ENCODE measurements at regions not wholly inside any gene's neighbourhood (a gene's known extent, or its start where the extent isn't known, plus 50 kb on each side); places are given as distances from the start of the nearest gene placed in this dataset.

DNA sequence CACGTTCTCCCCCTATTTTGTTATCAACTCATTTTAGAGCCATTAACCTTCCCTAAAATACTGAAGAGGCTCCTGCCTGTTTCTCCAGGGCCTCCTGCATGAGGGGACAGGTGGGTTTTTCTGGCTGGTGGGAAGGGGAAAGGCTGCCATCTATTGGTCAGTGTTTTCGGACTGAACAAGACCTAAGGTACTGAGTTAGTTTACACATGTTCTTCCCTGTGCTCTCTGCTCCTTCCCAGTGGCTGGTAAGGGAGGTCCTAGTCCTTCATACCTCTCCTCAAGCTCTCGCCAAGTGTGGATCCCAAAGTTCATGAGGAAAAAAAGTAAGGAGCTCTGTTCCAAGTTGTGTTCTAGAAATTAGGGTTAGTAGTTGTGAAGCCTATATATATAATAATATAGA is 357.5 kb downstream of the FSCB start:
- DNase-seq (ENCODE audit: low spot score), result no peak

DNA sequence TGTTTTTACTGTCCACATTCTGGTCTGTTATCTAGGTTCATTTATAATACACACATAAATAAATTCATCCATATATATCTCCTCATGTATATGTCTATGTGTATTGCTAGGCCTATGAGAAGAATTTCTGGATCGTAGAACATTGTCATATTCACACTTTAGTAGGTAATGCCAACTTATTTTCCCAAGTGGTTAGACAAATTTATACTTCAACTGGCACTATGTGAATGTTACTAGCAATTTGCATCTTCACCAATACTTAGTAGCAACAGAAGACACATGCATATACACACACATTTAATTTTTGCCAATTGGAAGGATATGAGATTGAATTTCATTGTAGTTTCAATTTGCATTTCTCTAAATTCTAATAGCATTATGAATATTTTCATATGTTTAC is 365.1 kb downstream of the FSCB start:
- no peak for DNase-seq (ENCODE audit: low spot score)

DNA sequence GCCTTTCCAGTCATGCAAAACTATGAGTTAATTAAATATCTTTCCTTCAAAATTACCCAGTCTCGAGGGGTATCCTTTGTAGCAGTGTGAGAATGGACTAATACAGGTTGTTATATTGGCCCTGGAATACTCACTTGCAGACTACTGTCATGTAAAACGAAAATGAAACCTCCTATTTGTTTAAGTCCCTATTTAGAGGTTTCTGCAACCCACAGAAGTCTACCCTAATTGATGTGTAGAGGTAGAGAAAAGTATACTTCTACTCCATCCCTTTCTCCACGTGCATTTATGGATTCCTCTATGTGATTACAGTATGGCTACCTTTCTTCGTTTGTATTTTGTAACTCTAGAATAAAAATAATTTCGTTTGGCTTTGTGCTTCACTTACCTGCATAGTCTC is 371.1 kb downstream of the FSCB start:
- no peak for DNase-seq (ENCODE audit: low spot score)

DNA sequence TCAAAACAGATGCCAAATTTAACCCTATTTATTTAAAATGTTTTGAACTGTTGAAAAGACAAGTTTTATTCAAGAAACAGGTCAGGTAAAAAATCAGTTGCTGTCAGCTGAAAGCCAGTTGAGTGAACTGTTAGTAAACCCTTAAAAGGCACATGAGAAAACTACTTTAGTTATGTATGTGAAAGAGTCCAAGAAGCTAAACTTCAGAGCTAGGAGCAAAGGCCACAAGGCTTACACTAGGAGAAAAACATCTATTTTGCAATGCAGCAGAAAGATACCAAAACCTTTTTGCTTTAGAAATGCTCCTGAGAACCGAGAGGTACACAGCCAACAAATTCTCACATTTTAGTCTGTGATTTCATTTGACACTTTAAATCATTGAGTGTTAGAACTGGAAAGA is 375.2 kb downstream of the FSCB start:
- no peak for DNase-seq (ENCODE audit: low spot score)

DNA sequence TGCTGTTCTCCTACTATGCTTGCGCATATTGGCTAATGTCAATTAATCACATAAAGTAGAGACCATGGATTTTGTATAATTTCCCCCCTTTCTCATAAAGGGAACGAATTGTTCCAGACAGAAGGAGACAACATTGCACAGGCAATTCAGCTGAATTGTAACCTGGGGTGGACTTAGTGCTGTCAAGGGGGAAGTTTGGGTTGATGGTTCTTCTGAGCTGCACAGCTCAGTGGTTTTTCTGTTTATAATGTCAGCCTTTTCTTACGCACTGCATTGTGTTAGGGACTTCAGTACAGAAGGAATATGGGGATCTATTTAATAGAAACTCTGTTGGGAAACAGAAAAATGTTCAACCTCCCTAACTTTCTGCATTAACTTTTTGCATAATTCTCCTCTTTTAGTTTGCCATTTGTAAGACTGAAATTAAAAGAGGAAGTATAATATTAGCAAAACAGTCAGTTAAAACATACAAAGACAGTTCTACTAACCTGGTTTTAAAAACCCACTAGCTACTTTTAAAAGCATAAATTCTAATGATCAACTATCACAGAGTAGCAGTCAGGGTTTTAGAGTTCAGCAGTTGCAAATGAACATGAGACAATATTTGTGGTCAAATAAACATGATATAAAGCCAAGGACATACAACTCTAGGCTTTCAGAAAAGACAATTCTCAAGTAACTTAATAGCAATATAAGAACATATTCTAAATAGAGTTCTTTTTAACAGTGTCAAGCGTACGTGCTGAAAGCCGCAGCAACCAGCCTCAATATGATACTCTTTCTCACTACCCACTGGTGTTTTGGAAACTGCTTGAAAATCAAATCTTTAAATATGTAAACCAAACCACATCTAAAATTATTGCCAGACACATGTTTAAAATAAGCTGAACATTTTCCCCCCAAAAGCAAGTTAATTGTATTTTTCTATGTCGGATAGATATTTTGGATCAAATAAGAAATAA is 393.0 kb downstream of the FSCB start:
- DNase-seq (ENCODE audit: low spot score), result no peak

DNA sequence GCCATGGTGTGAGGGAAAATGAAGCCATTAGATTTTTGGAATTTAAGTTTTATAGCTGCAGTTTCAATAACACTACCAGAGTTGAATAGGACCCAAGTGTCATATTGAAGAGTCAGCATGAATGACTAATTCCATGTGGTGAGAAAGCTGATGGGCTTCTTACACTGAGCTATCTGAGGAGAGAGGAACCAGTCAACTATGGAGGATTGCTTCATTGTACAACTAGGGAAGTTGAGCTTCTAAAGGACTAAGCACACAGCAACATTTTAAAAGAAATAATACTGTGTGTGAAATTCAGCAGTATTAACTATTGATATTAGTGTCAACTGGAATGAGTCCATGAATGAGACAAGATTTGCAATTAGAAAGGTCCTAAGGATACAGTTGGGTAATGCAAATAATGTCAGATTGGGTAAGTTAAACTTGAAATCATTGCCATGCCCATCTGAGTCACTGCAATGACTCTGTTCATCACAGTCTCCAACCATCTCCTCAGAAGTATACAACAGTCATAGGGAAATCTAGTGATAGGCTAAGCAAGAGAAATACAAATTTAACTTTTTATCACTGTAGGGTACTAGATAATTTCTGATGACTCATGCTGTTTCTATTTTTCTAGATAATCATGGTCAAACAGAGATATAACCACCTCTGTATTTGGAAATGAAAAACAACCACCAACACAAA is 394.2 kb downstream of the FSCB start:
- no peak for DNase-seq (ENCODE audit: low spot score)

DNA sequence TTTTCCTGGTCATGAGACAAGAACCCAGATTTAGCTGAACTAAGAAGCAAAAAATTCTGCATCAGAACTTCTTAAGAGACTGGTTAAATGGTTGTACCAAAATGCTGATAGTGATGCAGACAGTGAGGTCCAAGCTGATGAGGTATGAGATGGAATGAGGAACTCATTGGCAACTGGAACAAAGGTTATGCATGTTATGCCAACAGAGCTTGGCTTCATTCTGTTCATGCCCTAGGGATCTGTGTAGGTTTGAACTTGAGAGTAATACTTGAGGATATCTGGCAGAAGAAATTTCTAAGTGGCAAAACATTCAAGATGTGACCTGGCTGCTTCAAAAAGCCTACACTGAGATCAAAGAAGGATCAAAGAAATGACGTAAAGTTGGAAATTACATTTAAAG is 398.0 kb downstream of the FSCB start:
- DNase-seq (ENCODE audit: low spot score), result no peak

DNA sequence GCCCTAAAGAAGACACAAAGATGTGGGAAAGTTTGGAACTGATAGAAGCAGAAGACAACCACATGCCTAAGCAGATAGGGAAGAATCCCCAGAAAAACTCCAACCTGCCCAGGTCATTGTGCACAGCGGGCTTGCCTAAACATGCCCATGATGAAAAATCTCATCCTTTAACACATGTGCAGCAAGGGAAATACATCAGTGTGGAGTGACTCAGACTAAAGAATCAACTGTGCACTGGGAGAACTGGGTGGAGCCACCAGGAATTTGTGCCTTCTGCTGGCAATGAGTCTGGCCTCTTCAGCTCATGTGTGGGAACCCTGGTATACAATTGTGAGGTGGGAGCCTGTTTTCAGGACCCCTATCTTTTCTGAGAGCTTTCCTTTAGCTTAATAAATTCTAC is 398.5 kb downstream of the FSCB start:
- no peak for DNase-seq (ENCODE audit: low spot score)

DNA sequence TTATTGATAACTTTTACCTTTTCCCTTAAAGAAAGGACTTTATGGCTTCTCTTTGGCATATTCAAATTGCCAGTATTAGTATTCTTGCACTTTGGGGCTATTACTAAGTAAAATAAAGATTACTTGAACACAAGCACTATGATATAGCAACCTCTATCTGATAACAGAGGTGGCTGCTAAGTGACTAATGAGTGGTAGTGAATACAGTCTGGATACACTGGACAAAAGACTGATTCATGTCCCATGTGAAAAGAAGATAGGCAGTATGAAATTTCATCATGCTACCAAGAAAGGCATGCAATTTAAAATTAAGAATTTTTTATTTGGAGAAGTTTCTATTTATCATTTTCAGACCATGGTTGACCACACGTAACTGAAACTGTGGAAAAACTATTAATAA is 399.9 kb downstream of the FSCB start:
- no peak for DNase-seq (ENCODE audit: low spot score)

DNA sequence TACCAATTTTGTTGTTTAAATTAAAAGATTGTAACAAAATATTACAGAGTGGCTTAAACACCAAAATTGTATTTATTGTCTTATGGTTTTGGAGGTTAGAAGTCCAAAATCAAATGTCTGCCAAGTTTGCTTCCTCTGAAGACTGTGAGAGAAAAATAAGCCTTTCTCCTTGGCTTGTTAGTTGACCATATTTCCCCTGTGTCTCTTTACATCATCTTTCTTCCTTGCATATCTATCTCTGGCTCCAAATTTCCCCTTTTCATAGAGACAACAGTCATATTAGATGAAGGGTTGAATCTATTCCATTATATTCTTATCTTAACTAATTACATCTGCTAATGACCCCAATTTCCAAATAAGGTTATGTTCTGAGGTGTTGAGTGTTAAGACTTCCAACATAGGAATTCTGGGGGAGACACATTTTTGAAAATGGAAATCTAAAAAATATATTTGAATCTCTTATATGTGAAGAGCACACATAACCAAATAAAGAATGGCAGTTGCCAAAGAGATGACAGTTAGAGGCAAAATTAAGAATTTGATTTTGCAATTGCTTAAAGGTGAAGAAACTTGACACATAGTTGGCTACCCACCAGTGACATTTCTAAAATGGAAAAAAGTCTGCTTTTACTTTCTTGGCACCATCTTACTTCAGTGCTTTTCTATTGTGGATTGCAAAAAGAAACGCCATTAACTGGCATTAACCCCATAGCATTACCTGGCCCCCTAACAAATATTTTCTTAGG is 407.2 kb downstream of the FSCB start:
- no peak for DNase-seq (ENCODE audit: low spot score)

DNA sequence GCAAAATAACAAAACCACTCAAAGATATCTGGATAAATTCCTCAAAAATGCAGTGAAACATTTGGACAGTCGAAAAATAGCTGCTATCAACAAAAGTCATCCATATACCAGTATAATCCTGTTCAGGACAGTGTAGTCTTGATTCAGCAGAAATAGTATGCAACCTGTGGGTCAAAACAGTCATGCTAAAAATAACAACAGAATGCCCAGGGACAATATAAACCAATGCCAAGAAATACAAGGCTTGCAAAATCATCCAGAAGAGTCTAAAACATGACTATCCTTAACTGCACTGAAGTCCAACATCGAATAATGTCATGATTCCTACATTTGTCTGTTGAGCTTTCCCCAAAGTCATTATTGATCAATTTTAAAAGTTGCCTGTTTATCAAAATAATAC is 425.9 kb downstream of the FSCB start:
- DNase-seq (ENCODE audit: low spot score), result no peak

DNA sequence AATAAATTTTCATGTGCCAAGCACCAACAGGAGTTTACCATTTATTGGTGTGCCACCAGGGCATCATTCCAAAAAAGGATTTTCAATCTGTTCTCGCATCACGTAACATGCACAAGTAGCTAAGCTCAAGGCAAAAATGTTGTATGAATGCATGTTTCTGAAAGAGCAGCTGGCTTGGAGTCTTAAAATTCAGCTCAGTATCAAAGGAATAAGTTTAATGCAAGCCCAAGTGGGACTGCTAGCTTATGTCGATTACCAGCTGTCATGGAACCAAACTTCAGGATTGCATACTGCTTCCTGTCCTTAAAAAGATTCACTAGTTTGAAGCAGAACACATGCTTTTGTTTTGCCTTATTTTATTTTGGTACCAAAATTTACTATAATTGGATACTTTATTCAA is 437.0 kb downstream of the FSCB start:
- no peak for DNase-seq (ENCODE audit: low spot score)

DNA sequence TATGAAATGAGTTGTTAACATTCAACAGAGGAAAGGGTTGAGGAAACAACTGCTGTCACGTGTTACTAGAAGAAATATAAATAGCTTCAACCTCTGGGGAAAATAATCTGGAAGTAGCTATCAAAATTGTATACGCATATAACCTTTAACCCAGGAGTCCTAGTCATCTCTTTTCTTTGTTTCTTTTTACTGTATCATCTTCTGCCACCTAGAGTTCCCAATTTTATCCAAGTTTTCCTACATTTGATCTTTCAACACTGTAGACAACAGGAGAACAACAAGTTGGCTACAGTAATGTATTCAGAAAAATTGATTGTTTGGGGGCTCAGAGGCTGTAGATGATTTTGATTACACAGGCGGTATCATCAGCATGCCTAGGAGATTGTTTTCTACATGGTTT is 453.7 kb downstream of the FSCB start:
- DNase-seq (ENCODE audit: low spot score), result no peak

DNA sequence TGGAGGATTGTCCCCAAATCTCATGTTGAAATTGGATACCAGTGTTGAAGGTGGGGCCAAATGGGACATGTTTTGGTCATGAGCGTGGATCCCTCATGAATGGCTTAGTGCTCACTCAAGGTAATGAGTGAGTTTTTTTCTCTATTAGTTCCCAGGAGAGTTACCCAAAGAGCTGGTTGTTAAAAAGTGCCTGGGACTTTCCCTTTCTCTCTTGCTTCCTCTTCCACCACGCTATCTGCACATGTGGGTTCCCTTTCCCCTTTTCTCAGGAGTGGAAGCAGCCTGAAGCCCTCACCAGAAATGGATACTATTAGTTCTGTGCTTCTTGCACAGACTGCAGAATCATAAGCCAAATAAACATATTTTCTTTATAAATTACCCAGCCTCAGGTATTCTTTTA is 465.4 kb downstream of the FSCB start:
- no peak for DNase-seq (ENCODE audit: low spot score)

DNA sequence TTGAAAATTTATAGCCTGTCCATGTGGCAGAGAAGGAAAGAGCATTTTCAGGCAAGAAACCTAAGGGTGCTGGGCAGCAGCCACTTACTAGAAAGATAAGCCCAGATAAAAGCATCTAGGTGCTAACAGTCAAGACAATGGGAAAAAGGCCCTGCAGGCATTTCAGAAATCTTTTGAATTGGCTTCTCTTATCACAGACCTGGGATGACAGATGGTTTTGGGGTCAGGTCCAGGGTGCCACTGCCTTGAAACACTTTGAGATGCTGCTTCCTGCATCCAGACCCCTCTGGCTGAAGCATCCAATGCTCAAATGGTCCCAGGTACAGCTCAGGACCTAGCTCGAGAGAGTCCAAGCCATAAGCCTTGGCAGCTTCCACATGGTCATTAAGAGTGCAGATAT is 466.5 kb downstream of the FSCB start:
- no peak for DNase-seq (ENCODE audit: low spot score)

DNA sequence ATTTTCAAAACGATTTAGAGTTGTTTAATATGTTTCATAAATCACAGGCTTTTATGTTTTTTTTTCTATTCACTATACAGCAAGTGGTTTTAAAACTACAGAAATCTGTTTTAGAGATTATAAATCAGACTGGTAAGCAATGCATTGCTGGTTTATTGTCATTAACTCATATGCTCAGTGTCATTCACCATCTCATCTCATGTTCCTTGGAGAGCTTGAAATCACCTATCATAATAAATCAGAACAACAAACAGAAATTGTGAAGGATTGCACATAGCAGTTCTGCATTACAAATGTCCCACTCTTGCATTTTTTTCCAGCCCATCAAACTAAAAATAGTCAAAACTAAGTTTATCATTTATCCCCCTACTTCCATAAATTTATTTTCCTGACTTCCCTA is 470.8 kb downstream of the FSCB start:
- no peak for DNase-seq (ENCODE audit: low spot score)

DNA sequence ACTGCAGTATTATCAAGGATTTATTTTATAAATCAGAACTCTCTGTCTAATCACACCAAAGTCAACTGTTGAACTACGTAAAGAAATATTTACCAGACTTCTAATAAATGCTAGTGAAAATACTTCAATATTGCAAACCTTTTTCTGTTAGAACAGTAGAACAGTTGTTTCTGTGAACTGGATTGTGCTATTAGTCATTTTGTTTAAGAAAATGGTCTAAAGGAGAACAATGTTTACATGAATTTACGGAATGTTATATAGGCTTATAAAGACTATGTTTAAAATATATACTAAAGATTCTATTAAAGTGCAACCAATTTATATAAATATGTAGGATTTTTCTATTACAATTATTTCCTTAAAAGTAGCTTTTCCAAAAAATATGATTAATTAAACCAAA is 471.4 kb downstream of the FSCB start:
- DNase-seq (ENCODE audit: low spot score), result no peak

DNA sequence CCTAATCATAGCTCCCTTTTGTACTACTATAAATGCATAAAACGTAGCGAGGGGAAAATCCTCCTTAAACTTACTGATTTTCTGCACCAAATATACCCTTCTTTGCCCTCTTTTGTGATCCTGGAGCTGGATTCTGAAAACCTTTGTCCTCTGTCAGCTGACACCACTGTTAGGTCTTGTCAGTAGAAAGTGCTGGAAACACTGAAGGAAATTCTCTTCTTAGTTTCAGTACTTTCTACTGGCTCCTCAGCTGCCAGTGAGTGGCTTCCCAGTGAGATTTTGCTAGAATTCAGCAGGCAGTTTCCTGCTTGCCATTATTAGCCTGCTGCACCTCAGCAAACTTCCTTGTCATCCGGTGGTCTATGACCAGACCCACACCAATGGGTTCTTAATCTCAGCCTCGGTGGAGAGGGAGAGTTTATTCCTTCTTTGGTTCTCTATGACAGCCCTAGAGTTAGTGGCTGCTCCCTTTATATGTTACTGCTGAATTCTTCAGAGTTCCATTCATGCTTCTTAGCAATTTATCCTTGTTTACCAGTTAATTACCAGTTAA is 476.2 kb downstream of the FSCB start:
- DNase-seq (ENCODE audit: low spot score), result no peak

DNA sequence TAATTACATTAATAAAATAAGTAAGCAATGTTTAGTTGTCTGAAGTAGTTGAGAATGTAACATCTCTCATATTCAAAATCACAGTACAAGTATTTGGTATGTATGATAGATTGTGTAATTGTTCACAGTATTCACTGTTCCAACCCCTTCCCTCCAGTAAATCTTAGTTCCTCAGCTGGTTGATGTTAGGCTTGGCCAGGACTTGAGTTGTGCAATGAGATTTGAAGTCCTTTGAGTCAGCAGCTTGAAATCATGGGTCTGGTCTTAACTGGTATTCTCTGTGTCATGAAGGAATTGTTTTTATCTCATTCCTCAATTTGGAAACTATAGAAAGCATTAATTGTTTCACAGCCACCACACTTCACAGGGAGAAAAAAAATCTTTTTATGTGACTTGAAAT is 477.1 kb downstream of the FSCB start:
- DNase-seq (ENCODE audit: low spot score), result no peak

DNA sequence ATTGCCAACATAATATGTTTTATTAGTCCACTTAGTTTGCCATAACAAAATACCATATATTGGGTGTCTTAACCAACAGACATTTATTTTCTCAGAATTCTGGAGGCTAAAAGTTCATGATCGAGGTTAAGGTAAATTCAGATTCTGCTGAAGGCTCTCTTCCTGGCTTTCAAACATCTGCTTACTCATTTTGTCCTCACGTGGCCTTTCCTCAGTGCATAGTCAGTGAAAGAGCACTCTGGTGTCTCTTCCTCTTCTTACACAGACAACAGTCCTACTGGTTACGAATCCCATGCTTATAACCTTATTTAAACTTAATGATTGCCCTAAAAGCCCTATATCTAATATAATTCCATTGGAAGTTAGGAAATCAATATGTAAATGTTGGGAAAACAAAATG is 479.7 kb downstream of the FSCB start:
- DNase-seq (ENCODE audit: low spot score), result no peak

DNA sequence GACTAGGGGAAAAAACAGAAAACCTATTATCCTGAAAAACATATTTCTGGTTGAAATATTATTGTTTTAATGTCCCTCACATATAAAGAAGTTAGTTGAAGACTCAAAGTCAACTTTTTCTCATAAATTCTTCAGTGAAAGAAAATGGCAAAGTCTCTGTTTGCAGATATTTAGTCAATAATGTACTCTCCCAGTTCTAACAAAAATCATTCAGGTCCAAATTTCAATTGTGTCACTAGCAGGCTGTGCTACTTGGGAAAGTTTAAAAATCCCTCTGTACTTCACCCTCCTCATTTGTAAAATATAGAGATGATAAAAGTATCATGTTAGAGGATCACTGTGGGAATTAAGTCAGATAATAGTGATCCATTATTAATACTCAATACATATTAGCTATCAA is 496.5 kb downstream of the FSCB start:
- no peak for DNase-seq (ENCODE audit: low spot score)

DNA sequence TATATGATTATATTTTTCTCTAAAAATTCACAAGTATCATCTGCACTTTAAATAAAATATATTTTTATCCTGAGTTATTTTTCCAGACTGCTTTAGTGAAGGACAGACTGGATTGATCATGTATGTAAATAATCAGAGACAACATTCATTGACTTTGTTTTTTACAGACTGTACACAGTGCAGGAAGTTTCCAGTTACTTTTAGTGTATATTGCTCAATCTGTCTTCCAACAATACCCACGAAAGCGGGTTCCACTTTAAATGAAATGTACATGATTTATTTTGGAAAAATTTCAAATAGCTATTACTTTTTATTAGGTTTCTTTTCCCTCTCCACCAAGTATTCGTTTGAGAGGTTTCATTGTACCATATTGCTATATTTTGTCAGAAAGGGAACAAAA is 497.0 kb downstream of the FSCB start:
- DNase-seq (ENCODE audit: low spot score), result no peak

DNA sequence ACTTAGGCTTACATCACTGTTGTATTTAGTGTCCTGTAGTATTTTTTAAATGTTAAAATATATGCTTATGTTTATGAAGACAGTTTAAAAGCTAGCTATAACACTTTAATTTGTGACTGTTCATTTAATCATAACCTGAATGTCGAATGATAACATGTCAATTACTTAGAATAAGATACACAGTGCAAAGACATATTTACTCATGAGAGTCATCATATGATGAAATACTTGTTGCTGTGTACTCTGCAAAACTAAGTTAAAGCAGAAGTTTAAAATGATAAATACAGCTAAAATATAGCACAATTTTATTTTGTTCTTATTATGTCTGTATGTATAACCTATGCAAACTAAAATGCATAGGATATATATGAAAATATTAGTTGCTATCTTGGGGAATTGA is 497.4 kb downstream of the FSCB start:
- DNase-seq (ENCODE audit: low spot score), result no peak

All from GM03348 (cell line).